ENCODE measurements at regions not wholly inside any gene's neighbourhood (a gene's known extent, or its start where the extent isn't known, plus 50 kb on each side); places are given as distances from the start of the nearest gene placed in this dataset.

DNA sequence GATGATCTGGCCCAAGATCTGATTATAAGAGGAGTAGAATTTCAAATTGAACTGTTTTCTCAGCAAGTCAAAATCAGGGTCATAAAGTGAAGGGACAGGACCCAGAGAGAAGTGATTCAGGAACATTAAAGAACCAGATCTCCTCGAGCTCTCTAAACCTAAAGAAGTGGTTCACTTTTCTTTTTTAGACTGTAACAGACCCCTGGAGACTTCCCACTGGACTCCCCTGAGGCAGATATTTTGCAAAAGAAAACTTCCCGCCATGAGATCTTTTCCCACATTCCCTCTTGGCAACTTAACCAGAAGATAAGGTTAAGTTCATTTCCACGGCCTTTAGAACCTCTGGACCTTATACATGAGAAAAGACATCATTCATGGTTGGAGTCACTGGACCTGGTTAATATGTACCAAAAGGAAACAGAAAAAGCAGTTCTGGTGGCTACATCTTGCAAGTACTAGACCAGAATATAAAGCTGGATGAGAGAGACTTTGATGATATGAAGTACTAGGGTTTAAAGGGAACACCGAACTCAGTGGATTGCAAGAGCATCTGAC is 1061.4 kb downstream of the MRPL39 start:
- TF ChIP-seq, protein P1, sequence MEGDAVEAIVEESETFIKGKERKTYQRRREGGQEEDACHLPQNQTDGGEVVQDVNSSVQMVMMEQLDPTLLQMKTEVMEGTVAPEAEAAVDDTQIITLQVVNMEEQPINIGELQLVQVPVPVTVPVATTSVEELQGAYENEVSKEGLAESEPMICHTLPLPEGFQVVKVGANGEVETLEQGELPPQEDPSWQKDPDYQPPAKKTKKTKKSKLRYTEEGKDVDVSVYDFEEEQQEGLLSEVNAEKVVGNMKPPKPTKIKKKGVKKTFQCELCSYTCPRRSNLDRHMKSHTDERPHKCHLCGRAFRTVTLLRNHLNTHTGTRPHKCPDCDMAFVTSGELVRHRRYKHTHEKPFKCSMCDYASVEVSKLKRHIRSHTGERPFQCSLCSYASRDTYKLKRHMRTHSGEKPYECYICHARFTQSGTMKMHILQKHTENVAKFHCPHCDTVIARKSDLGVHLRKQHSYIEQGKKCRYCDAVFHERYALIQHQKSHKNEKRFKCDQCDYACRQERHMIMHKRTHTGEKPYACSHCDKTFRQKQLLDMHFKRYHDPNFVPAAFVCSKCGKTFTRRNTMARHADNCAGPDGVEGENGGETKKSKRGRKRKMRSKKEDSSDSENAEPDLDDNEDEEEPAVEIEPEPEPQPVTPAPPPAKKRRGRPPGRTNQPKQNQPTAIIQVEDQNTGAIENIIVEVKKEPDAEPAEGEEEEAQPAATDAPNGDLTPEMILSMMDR (IDR thresholded peaks at IDR 0.05) = no peak
- no peak for TF ChIP-seq POLR2A (IDR thresholded peaks at IDR 0.05)
